OCI-LY7 (cell line): ENCODE measurements at regions not wholly inside any gene's neighbourhood (a gene's known extent, or its start where the extent isn't known, plus 50 kb on each side); places are given as distances from the start of the nearest gene placed in this dataset.

Experiments
- BruUV-seq: library from RNA; stranded (reverse); fragments of 400-500 nt; replicated peaks from 2 replicates; lab custom pipeline; 2021; lab: Mats Ljungman, UMichigan
- CTCF ChIA-PET: fragments of 300-600 bp; sonication (Branson Sonifier 250); formaldehyde crosslinking; loops from one replicate; lab custom pipeline; 2022; ENCODE audit warnings: antibody characterized with exemption; ENCODE audit not compliant: unreplicated experiment; lab: Charles Lee
- POLR2A ChIA-PET: fragments of 300-600 bp; sonication (Branson Sonifier 250); formaldehyde crosslinking; loops from one replicate; lab custom pipeline; 2022; ENCODE audit warnings: antibody characterized with exemption; lab: Charles Lee
- DNase-seq: peaks from one replicate; pipeline ENCODE4 v3.0.0-alpha.2; 2015; ENCODE audit warnings: low spot score
- H2AFZ ChIP-seq: fragments of 200-600 bp; sonication (generic), shearing (Covaris generic); 2 replicates; pipeline ENCODE4 v1.6.1; 2014; ENCODE audit warnings: mild to moderate bottlenecking, antibody characterized with exemption, low read length, moderate library complexity
- H3K27ac ChIP-seq: fragments of 200-600 bp; sonication (generic); 2 replicates; pipeline ENCODE4 v1.5.1; 2014; ENCODE audit warnings: mixed run types, low read depth, mild to moderate bottlenecking, moderate library complexity, low read length, inconsistent platforms; ENCODE audit not compliant: poor library complexity, severe bottlenecking
- H3K36me3 ChIP-seq: fragments of 200-600 bp; sonication (generic); 2 replicates; pipeline ENCODE4 v1.6.1; 2014; ENCODE audit warnings: mild to moderate bottlenecking, antibody characterized with exemption, low read length, moderate library complexity, mixed read lengths; ENCODE audit not compliant: insufficient read depth
- H3K4me1 ChIP-seq: fragments of 200-600 bp; sonication (generic); 2 replicates; pipeline ENCODE4 v1.5.1; 2014; ENCODE audit warnings: mild to moderate bottlenecking, low read length; ENCODE audit not compliant: insufficient read depth, poor library complexity, severe bottlenecking
- H3K4me2 ChIP-seq: fragments of 200-600 bp; sonication (generic); 2 replicates; pipeline ENCODE4 v1.6.1; 2014; ENCODE audit warnings: mild to moderate bottlenecking, low read length
- H3K4me3 ChIP-seq: fragments of 200-600 bp; sonication (generic); 2 replicates; pipeline ENCODE4 v1.5.1; 2014; ENCODE audit warnings: mild to moderate bottlenecking, low read depth, low read length; ENCODE audit not compliant: poor library complexity, severe bottlenecking
- H3K79me2 ChIP-seq: fragments of 200-600 bp; sonication (generic); 2 replicates; pipeline ENCODE4 v1.6.1; 2016; ENCODE audit warnings: low read depth, mild to moderate bottlenecking, low read length, moderate library complexity, mixed read lengths; ENCODE audit not compliant: insufficient read depth
- H3K9me2 ChIP-seq: fragments of 200-600 bp; sonication (generic); 2 replicates; pipeline ENCODE4 v1.6.1; 2016; ENCODE audit warnings: mild to moderate bottlenecking, low read length, mixed read lengths; ENCODE audit not compliant: insufficient read depth
- H3K9me3 ChIP-seq: fragments of 200-600 bp; sonication (generic); 2 replicates; pipeline ENCODE4 v1.6.1; 2014; ENCODE audit warnings: mild to moderate bottlenecking, mixed run types, low read length, mixed read lengths
- H4K20me1 ChIP-seq: fragments of 200-600 bp; sonication (generic); 2 replicates; pipeline ENCODE4 v1.6.1; 2014; ENCODE audit warnings: mild to moderate bottlenecking, antibody characterized with exemption, low read length, moderate library complexity, mixed read lengths; ENCODE audit not compliant: insufficient read depth
- CTCF ChIP-seq: fragments of 200-600 bp; sonication (generic); conservative IDR thresholded peaks from 2 replicates; pipeline ENCODE4 v1.5.1; 2014; ENCODE audit warnings: mild to moderate bottlenecking, antibody characterized with exemption, low read length, moderate library complexity, mixed read lengths
- EZH2phosphoT487 ChIP-seq: fragments of 200-600 bp; sonication (generic); IDR thresholded peaks from 2 replicates; pipeline ENCODE4 v1.6.1; 2018; ENCODE audit warnings: low read depth, borderline replicate concordance, mild to moderate bottlenecking, mixed run types, antibody characterized with exemption, low read length, moderate library complexity, mixed read lengths
- intact Hi-C: fragments of 100-400 bp; cut with micrococcal nuclease; formaldehyde crosslinking; loops from one replicate; pipeline ENCODE4 v1.10.0; 2022; ENCODE audit not compliant: unreplicated experiment

DNA sequence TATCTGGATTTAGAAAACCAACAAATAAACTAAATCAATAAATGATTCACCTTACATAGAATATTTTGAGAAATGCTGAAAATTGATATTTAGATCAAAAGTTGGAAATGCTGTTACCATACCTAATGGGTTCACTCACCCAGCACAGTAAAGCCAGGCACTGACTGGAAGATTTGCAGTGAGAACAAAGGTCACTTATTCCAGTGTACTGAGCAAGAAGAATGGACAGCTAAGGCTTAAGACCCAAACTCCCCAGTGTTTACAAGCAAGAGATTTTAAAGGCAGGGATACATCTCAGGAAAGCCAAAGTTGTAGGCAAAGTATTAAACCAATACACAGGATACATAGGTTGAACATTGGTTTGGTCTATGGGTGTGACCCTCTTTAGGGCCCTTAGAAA, 523.9 kb upstream of the PCDH9 start:
- H3K4me1 ChIP-seq = no peaks in the 10 kb centered on the region
- CTCF ChIA-PET = no interaction called here
- no peaks in the 10 kb centered on the region for H4K20me1 ChIP-seq
- no peak overlapping the region for H2AFZ ChIP-seq
- no peaks in the 10 kb centered on the region for H3K9me2 ChIP-seq
- no peaks in the 10 kb centered on the region for H3K9me3 ChIP-seq
- intact Hi-C loops = no loop called here
- no peak for DNase-seq
- H3K4me3 ChIP-seq = no peak overlapping the region
- H3K4me2 ChIP-seq = no peak overlapping the region
- no peak for TF ChIP-seq EZH2phosphoT487
- no peak for TF ChIP-seq CTCF
- H3K27ac ChIP-seq = no peak overlapping the region
- no peaks in the 10 kb centered on the region for H3K79me2 ChIP-seq
- no peaks in the 10 kb centered on the region for H3K36me3 ChIP-seq
- POLR2A ChIA-PET = interaction anchor here (0.9 kb wide), 1 partner anchor 34 kb away, joined by 6 read pairs; no protein-coding TSS in a partner anchor
- BruUV-seq = no TSS peak

DNA sequence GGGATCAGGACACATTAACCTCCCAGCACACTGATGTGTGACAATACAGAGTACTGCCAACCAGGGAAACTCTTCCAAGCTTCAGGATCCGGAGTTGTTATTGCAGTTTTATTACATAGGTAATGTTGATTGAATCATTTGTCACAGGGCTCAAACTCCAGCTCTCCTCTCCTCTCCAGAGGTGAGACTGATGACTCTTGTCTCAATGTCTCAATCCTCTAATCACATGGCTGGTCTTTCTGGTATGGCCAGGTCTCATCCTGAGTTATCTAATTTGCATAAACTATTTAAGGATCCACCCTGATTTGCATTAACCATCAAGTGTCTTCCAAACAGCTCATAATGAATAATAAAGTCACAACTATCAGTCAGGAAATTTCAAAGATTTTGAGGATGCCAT, 522.6 kb upstream of the PCDH9 start:
- DNase-seq = no peak
- Histone ChIP-seq H4K20me1 (no peaks in the 10 kb centered on the region), H3K4me2 (no peak overlapping the region), H3K4me1 (no peaks in the 10 kb centered on the region), H3K79me2 (no peaks in the 10 kb centered on the region), H3K27ac (no peak overlapping the region), H3K9me3 (no peaks in the 10 kb centered on the region), H2AFZ (no peak overlapping the region), H3K9me2 (no peaks in the 10 kb centered on the region), H3K4me3 (no peak overlapping the region), H3K36me3 (no peaks in the 10 kb centered on the region)
- TF ChIP-seq EZH2phosphoT487 = no peak
- TF ChIP-seq CTCF = no peak
- intact Hi-C loops = no loop called here
- BruUV-seq = no TSS peak
- POLR2A ChIA-PET = interaction anchor here (1.1 kb wide), 1 partner anchor 14 kb away, joined by 3 read pairs; no protein-coding TSS in a partner anchor
- CTCF ChIA-PET = no interaction called here

DNA sequence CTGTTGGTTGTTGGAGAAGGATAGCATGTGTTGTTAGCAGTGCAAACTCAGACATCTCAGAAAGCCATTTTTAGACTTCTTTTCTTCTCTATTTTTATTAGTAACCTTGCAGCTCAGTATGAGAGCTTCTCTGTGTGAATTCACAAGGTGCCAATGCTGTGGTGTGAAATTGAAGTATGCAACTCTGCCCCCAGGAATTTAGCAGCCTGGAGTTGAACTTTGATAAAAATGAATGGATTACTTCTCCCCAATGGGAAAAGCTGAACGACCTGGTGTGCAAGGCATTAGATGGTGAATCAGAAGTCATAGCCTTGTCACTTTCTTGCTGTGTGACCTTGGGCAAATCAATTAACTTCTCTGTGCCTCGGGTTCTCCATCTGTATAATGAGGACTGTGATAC, 512.3 kb upstream of the PCDH9 start:
- DNase-seq = no peak
- Histone ChIP-seq H3K9me2 (no peaks in the 10 kb centered on the region), H3K4me2 (no peak overlapping the region), H3K9me3 (no peaks in the 10 kb centered on the region), H2AFZ (no peak overlapping the region), H3K4me3 (no peak overlapping the region), H4K20me1 (no peaks in the 10 kb centered on the region), H3K27ac (no peak overlapping the region), H3K4me1 (no peaks in the 10 kb centered on the region), H3K79me2 (no peaks in the 10 kb centered on the region), H3K36me3 (no peaks in the 10 kb centered on the region)
- ChIA-PET POLR2A (no interaction called here), CTCF (no interaction called here)
- BruUV-seq = no TSS peak
- TF ChIP-seq EZH2phosphoT487 (no peak), CTCF (no peak)
- intact Hi-C loops = no loop called here
